Endothelial cell of umbilical vein (primary cell): ENCODE measurements at regions not wholly inside any gene's neighbourhood (a gene's known extent, or its start where the extent isn't known, plus 50 kb on each side); places are given as distances from the start of the nearest gene placed in this dataset.

Experiments
- CTCF ChIP-seq, 2 donors: IDR thresholded peaks; 1 replicate in 1 of 2; 2 replicates in 1 of 2; pipeline ENCODE4 v1.5.1; 2011; ENCODE audit warnings: low read length in 2 of 2, mild to moderate bottlenecking in 2 of 2, moderate library complexity in 2 of 2, control low read depth in 1 of 2, inconsistent platforms in 1 of 2, low read depth in 1 of 2; ENCODE audit not compliant: insufficient read depth in 1 of 2; ENCODE audit errors: extremely low read depth in 1 of 2
- EZH2 ChIP-seq: IDR thresholded peaks from 2 replicates; pipeline ENCODE4 v1.6.1; 2012; ENCODE audit warnings: borderline replicate concordance, low read depth, mild to moderate bottlenecking, moderate library complexity, low read length, inconsistent platforms; ENCODE audit not compliant: severe bottlenecking
- JUN ChIP-seq: IDR thresholded peaks from 2 replicates; pipeline ENCODE4 v1.6.1; 2011; ENCODE audit warnings: borderline replicate concordance, low read depth; ENCODE audit not compliant: insufficient read length, insufficient read depth
- MAX ChIP-seq: IDR thresholded peaks from 2 replicates; pipeline ENCODE4 v1.6.1; 2011; ENCODE audit not compliant: insufficient read depth, insufficient read length
- POLR2A ChIP-seq: IDR thresholded peaks from 2 replicates; pipeline ENCODE4 v1.6.1; 2012; ENCODE audit warnings: low read depth, mild to moderate bottlenecking, control low read depth, low read length
- POLR2AphosphoS5 ChIP-seq: IDR thresholded peaks from 2 replicates; pipeline ENCODE4 v1.6.1; 2012; ENCODE audit warnings: low read depth, mild to moderate bottlenecking, control low read depth, low read length, moderate library complexity; ENCODE audit not compliant: insufficient read depth

- no peak for TF ChIP-seq CTCF (IDR thresholded peaks at IDR 0.05; ENCODE audit: extremely low read depth in 1 of 2, insufficient read depth in 1 of 2, low read depth in 1 of 2, low read length in 2 of 2)
- TF ChIP-seq EZH2: no peak
- TF ChIP-seq POLR2A: no peak
- TF ChIP-seq POLR2AphosphoS5: no peak
- no peak for TF ChIP-seq MAX
- no peak for TF ChIP-seq JUN
Measured at GRCh38 chr16:62596584-62596983, 560.3 kb upstream of the CDH8 start.
